ENCODE measurements at regions not wholly inside any gene's neighbourhood (a gene's known extent, or its start where the extent isn't known, plus 50 kb on each side); places are given as distances from the start of the nearest gene placed in this dataset.
A peak's percentile ranks its signal among the peaks of the same experiment; 100 is the strongest.

DNA sequence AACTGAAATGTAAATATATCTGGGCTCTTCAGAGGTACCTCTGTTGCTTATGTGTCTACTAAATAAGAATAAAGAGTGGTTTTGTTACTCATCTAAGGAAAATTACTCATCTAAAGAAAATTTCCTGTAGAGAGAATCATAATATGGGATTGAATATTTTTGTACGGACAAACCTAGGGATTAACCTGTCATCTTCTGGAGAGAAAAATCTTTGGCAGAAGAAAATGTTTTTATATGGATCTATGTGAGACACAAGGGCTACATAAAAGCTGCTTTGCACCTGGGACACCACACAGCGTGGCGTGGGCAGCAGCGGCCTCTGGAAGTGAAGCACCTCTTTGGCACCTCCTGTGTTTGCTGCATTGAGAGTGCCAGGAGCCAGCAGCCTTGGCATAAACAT is 242.9 kb upstream of the DACH1 start:
- no peak for DNase-seq (ENCODE audit: low spot score)

DNA sequence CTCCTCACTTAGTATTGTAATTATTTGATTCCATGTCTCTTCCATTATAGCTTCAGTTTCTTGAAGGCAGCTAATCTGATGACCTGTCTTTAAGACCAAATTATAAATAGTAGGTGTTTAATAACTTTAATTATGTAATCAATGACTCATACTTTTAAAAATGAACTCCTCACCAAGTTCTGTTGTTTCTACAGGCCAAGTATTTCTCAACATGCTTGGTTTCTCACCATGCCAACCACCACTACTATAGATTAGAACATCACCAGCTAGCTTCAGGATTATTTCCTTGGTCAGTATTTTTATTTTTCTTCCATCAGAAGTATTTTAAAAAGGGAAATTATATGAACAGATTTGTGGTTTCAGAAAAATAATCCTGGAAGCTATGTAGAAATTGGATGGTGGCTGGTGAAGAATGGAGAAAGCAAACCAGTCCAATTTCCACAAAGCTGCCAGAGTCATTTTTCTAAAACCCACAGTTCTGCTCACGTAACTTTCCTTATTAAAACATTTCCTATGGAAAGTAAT is 237.7 kb upstream of the DACH1 start:
- DNase-seq (ENCODE audit: low spot score), result no peak

GRCh38 chr13:72101768-72102400 is 234.9 kb upstream of the DACH1 start:
- DNase-seq (ENCODE audit: low spot score), result no peak

GRCh38 chr13:72100339-72100738 is 233.3 kb upstream of the DACH1 start:
- no peak for DNase-seq (ENCODE audit: low spot score)

DNA sequence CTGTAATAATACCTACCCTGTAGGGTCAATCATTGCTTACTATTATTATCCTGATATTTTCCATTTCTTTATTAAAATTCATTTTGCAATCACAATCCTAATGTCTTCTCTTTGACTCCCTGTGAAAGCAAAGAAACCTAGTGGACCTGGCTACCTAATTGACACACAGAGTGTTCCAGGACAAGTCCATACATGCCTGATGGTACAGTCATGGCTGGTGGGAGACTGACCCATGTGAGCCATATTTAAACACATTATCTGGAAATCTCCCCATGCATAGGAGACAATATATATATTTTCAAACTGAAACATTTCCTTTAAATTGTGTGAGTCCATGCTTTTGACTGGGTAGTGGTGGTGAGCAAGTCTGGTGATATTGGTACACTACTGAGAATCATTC is 230.6 kb upstream of the DACH1 start:
- DNase-seq (ENCODE audit: low spot score), result no peak

DNA sequence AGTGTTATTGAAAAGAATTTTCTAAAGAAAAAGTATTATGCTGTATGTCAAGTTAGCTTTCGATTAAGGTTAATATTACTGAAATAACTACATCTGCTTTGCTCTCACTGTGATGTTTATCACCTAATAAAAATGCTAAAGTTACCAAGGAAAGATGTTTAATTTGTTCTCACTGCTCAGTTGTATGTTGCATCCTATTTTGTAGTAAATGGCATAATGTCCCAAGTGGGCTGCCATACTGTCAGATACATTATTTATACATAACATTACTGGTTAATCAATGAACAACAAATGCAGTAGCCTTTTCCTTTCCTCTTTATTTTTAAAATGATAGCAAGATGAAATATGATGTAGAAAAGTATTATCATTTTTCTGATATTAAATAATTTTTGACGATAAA is 226.3 kb upstream of the DACH1 start:
- DNase-seq (ENCODE audit: low spot score), result no peak

DNA sequence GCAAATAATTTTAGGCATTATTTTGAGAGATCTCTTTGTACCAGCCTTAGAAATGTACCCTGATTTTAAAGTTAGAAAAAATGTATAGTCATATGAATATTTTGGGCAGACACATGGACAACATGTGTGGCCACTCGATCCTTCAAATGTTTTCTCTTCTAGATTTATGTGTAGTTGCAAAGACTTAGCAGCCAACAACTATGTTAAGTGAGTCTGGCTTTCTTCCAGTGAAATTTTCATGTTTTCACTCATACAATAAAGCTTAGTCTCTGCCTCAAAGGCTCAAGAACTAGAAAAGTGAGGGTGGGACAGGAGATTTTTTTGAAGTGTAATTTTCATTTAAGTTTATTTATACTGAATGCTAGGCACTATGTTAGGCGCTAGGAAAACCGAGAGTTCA is 207.7 kb upstream of the DACH1 start:
- no peak for DNase-seq (ENCODE audit: low spot score)

- no peak for DNase-seq (ENCODE audit: low spot score)
Observed at GRCh38 chr13:72072261-72072660, 205.3 kb upstream of the DACH1 start.

GRCh38 chr13:72071713-72072112 is 204.7 kb upstream of the DACH1 start:
- DNase-seq (ENCODE audit: low spot score), result no peak

DNA sequence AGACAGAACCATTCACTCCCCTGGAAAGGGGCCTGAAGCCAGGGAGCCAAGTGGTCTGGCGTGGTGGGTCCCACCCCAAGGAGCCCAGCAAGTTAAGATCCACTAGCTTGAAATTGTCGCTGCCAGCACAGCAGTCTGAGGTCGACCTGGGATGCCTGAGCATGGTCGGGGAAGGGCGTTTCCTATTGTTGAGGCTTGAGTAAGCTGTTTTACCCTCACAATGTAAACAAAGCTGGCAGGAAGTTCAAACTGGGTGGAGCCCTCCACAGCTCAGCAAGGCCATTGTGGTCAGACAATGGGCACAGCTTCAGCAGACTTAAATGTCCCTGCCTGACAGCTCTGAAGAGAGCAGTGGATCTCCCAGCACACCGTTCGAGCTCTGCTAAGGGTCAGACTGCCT is 195.6 kb upstream of the DACH1 start:
- no peak for DNase-seq (ENCODE audit: low spot score)

- DNase-seq (ENCODE audit: low spot score), result no peak
Observed at GRCh38 chr13:72061613-72062012, 194.6 kb upstream of the DACH1 start.

DNA sequence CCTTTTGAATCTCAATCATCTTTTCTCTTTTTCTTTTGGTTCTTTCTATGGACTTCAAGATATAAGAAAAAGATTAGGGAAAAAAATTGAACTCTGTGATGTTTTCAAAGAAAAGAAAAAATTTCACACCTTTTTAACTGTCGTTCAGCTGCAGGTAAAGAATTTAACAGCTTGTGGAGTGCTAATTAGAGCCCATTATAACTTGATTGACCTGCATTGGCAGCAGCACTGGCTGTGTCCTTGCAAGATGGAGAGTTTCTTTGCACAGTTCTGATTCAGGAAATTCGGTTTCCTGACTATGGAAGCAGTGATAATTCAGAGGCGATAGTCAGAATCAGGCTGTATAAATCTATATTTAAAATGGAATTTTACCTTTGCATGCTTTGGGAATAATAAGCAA is 183.2 kb upstream of the DACH1 start:
- no peak for DNase-seq (ENCODE audit: low spot score)

DNA sequence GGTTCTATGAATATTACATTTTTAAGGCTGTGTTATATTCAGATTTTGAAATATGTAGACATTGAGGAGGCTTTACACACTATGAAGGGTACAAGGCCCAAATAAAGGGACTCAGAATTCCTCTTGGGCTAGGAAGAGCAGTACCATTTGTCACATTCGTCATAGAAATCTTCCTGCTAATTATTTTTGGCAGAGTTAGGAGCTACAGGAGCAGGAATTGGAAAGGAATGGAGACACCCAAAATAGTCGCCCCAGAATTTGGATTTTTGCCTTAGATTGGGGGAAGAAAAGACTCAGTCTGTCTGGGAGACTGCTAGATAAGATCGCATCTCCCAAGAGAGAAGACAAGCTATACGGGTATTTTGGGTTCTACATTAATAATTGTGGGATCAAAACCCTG is 176.4 kb upstream of the DACH1 start:
- peak; percentile 83 for DNase-seq (ENCODE audit: low spot score)

- no peak for DNase-seq (ENCODE audit: low spot score)
Observed at GRCh38 chr13:72041165-72041564, 174.2 kb upstream of the DACH1 start.

DNA sequence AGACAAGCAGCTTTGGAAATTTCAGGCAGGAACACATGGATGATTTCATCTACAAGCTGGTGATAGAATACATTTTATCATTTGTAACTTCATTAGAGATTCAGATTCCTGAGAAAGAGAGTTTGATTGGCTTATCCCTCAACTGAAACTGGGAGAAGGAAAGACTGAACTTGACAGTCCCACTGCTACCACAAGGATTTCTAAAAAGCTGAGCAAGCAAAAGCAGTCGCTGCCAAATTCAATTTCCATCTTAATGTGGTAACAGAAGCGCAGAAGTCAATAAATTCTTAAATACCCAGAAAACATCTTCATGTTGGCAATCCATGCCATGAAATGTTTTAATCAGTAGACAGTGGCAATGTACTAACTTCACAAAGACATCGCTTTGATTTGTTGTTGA is 172.1 kb upstream of the DACH1 start:
- DNase-seq (ENCODE audit: low spot score), result no peak

- no peak for DNase-seq (ENCODE audit: low spot score)
Observed at GRCh38 chr13:72029981-72030380, 163.0 kb upstream of the DACH1 start.

GRCh38 chr13:72025836-72026235 is 158.8 kb upstream of the DACH1 start:
- DNase-seq (ENCODE audit: low spot score), result no peak

- no peak for DNase-seq (ENCODE audit: low spot score)
Observed at GRCh38 chr13:72023895-72024294, 156.9 kb upstream of the DACH1 start.

GRCh38 chr13:72005455-72005854 is 138.5 kb upstream of the DACH1 start:
- no peak for DNase-seq (ENCODE audit: low spot score)

- no peak for DNase-seq (ENCODE audit: low spot score)
Observed at GRCh38 chr13:72004784-72005374, 137.9 kb upstream of the DACH1 start.

- DNase-seq (ENCODE audit: low spot score), result no peak
Observed at GRCh38 chr13:72004246-72004645, 137.2 kb upstream of the DACH1 start.

DNA sequence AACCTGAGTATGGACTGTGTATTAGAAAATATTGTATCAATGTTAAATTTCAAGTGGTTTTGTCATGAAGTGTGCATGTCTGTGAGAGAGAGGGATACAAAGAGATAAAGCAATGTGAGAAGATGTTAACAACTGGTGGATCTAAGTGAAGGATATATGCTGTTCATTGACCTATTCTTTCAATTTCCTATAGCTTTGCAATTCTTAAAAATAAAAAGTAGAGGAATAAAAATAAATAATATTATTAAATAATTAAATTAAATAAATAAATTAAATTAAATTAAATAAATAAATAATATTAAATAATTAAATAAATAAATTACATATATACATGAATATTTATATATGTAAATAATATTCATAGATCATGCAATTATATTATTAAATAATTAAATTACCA is 131.2 kb upstream of the DACH1 start:
- no peak for DNase-seq (ENCODE audit: low spot score)

GRCh38 chr13:71979616-71980015 is 112.6 kb upstream of the DACH1 start:
- DNase-seq (ENCODE audit: low spot score), result no peak

- DNase-seq (ENCODE audit: low spot score), result no peak
Observed at GRCh38 chr13:71977028-71977427, 110.0 kb upstream of the DACH1 start.

All from cerebellar cortex (tissue), 1 donor.